Vagina (tissue), 2 donors: ENCODE measurements at regions not wholly inside any gene's neighbourhood (a gene's known extent, or its start where the extent isn't known, plus 50 kb on each side); places are given as distances from the start of the nearest gene placed in this dataset.

Experiments used
- DNase-seq, 2 donors: peaks; one replicate each; pipeline ENCODE4 v3.0.0-alpha.2; 2017; ENCODE audit errors: extremely low spot score in 2 of 2
- H3K27ac ChIP-seq: fragments of 200-600 bp; sonication (generic); one replicate; pipeline ENCODE4 v1.5.1; 2019
- H3K27me3 ChIP-seq: fragments of 200-600 bp; sonication (generic); one replicate; pipeline ENCODE4 v1.5.1; 2019
- H3K36me3 ChIP-seq, 2 donors: fragments of 200-600 bp; sonication (generic); one replicate each; pipeline ENCODE4 v1.5.1; 2017 to 2019
- H3K4me1 ChIP-seq: fragments of 200-600 bp; sonication (generic); one replicate; pipeline ENCODE4 v1.5.1; 2019
- H3K4me3 ChIP-seq, 2 donors: fragments of 200-600 bp; sonication (generic); 1 replicate in 1 of 2; 2 replicates in 1 of 2; pipeline ENCODE4 v1.5.1; 2016 to 2019
- H3K9me3 ChIP-seq: fragments of 200-600 bp; sonication (generic); one replicate; pipeline ENCODE4 v1.5.1; 2019
- POLR2A ChIP-seq, 2 donors: fragments of 450-650 bp; IDR thresholded peaks; one replicate each; pipeline ENCODE4 v1.6.1; 2017; ENCODE audit warnings: antibody characterized with exemption in 2 of 2, mild to moderate bottlenecking in 2 of 2, moderate library complexity in 2 of 2
- POLR2AphosphoS5 ChIP-seq, 2 donors: sonication (generic); formaldehyde crosslinking; IDR thresholded peaks; one replicate each; pipeline ENCODE4 v1.9.0; 2017; ENCODE audit warnings: antibody characterized with exemption in 2 of 2, mild to moderate bottlenecking in 2 of 2, low read depth in 1 of 2; ENCODE audit not compliant: insufficient read depth in 1 of 2
- intact Hi-C: fragments of 100-400 bp; cut with DNase I; formaldehyde crosslinking; loops from one replicate; pipeline ENCODE4 v1.15.1; 2023
- TF ChIP-seq, protein P1 (sequence below), 3 experiments: fragments of 450-650 bp in 2 of 3; fragments of 200-600 bp in 1 of 3; sonication (generic) in 1 of 3; IDR thresholded peaks; one replicate each; pipeline ENCODE4 v1.5.1; 2017 to 2019; ENCODE audit warnings: antibody characterized with exemption in 3 of 3, mild to moderate bottlenecking in 2 of 3, moderate library complexity in 2 of 3

GRCh38 chr21:35573472-35574374 is 486.6 kb downstream of the SETD4 start:
- H3K4me1 ChIP-seq, result no peaks in the 10 kb centered on the region
- H3K27me3 ChIP-seq, result no peaks in the 10 kb centered on the region
- DNase-seq, result no peak
- intact Hi-C loops, result no loop called here
- no peak overlapping the region for H3K4me3 ChIP-seq
- H3K27ac ChIP-seq, result no peak overlapping the region
- H3K9me3 ChIP-seq, result no peaks in the 10 kb centered on the region
- TF ChIP-seq POLR2AphosphoS5 (IDR thresholded peaks at IDR 0.05; ENCODE audit: insufficient read depth in 1 of 2, low read depth in 1 of 2), result no peak
- TF ChIP-seq, protein P1, sequence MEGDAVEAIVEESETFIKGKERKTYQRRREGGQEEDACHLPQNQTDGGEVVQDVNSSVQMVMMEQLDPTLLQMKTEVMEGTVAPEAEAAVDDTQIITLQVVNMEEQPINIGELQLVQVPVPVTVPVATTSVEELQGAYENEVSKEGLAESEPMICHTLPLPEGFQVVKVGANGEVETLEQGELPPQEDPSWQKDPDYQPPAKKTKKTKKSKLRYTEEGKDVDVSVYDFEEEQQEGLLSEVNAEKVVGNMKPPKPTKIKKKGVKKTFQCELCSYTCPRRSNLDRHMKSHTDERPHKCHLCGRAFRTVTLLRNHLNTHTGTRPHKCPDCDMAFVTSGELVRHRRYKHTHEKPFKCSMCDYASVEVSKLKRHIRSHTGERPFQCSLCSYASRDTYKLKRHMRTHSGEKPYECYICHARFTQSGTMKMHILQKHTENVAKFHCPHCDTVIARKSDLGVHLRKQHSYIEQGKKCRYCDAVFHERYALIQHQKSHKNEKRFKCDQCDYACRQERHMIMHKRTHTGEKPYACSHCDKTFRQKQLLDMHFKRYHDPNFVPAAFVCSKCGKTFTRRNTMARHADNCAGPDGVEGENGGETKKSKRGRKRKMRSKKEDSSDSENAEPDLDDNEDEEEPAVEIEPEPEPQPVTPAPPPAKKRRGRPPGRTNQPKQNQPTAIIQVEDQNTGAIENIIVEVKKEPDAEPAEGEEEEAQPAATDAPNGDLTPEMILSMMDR (IDR thresholded peaks at IDR 0.05), result no peak
- no peak for TF ChIP-seq POLR2A (IDR thresholded peaks at IDR 0.05)
- no peaks in the 10 kb centered on the region for H3K36me3 ChIP-seq

- Histone ChIP-seq H3K9me3 (no peaks in the 10 kb centered on the region), H3K4me3 (no peak overlapping the region), H3K27me3 (no peaks in the 10 kb centered on the region), H3K4me1 (no peaks in the 10 kb centered on the region), H3K36me3 (no peaks in the 10 kb centered on the region), H3K27ac (no peak overlapping the region)
- intact Hi-C loops, result no loop called here
- TF ChIP-seq, protein P1 (IDR thresholded peaks at IDR 0.05), result no peak
- TF ChIP-seq POLR2A (IDR thresholded peaks at IDR 0.05), result no peak
- TF ChIP-seq POLR2AphosphoS5 (IDR thresholded peaks at IDR 0.05; ENCODE audit: insufficient read depth in 1 of 2, low read depth in 1 of 2), result no peak
- DNase-seq, result no peak
Measured at GRCh38 chr21:35571910-35572309, 488.4 kb downstream of the SETD4 start.

GRCh38 chr21:35568643-35569042 is 491.7 kb downstream of the SETD4 start:
- Histone ChIP-seq H3K4me3 (no peak overlapping the region), H3K4me1 (peaks cover 11% of the 10 kb centered on the region), H3K27me3 (no peaks in the 10 kb centered on the region), H3K9me3 (no peaks in the 10 kb centered on the region), H3K27ac (no peak overlapping the region), H3K36me3 (no peaks in the 10 kb centered on the region)
- no peak for DNase-seq
- intact Hi-C loops, result no loop called here
- TF ChIP-seq, protein P1 (IDR thresholded peaks at IDR 0.05), result no peak
- TF ChIP-seq POLR2AphosphoS5 (IDR thresholded peaks at IDR 0.05; ENCODE audit: insufficient read depth in 1 of 2, low read depth in 1 of 2) (no peak), POLR2A (IDR thresholded peaks at IDR 0.05) (no peak)

DNA sequence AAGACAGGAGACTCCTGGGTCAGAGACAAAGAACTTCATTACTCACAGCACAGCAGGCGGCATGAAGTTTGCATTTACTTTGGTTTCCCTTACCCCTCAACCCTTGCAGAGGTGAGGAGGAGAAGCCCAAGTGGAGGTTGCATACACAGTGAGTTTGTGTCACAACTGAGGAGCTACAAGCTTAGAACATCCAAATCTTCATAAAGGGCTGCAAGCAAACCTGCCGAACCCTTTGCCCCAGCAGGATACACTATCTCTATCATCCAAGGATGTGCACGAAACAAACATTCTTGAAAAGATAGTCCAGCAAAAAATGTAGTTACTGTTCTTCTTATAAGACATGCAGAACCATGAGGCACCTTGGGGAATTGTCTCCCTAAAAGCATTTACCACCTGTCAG is 493.5 kb downstream of the SETD4 start:
- Histone ChIP-seq H3K36me3 (no peaks in the 10 kb centered on the region), H3K4me1 (peaks cover 11% of the 10 kb centered on the region)
- intact Hi-C loops, result no loop called here

More for the DNA sequence above, 493.5 kb downstream of the SETD4 start:
- TF ChIP-seq, protein P1 (IDR thresholded peaks at IDR 0.05), result no peak
- TF ChIP-seq POLR2AphosphoS5 (IDR thresholded peaks at IDR 0.05; ENCODE audit: insufficient read depth in 1 of 2, low read depth in 1 of 2), result no peak
- TF ChIP-seq POLR2A (IDR thresholded peaks at IDR 0.05), result no peak
- no peak overlapping the region for H3K27ac ChIP-seq
- DNase-seq, result no peak
- H3K4me3 ChIP-seq, result no peak overlapping the region
- no peaks in the 10 kb centered on the region for H3K27me3 ChIP-seq
- no peaks in the 10 kb centered on the region for H3K9me3 ChIP-seq
